Suprapubic skin (tissue), 2 donors: ENCODE measurements at regions not wholly inside any gene's neighbourhood (a gene's known extent, or its start where the extent isn't known, plus 50 kb on each side); places are given as distances from the start of the nearest gene placed in this dataset.
"Not testable (repeated sequence)": the region's sequence is repeated elsewhere in the genome, so short reads cannot be mapped to it uniquely, and the experiment has no call there.

Source experiments
- EP300 ChIP-seq: sonication (generic); formaldehyde crosslinking; IDR thresholded peaks from one replicate; pipeline ENCODE4 v1.6.1; 2017; ENCODE audit warnings: antibody characterized with exemption
- POLR2A ChIP-seq, 2 donors: fragments of 450-650 bp; IDR thresholded peaks; one replicate each; pipeline ENCODE4 v1.6.1; 2017; ENCODE audit warnings: antibody characterized with exemption in 2 of 2, mild to moderate bottlenecking in 2 of 2, moderate library complexity in 2 of 2

- not testable (repeated sequence) for TF ChIP-seq POLR2A (IDR thresholded peaks at IDR 0.05); EP300
These were observed 377.2 kb upstream of the SASH1 start for GRCh38 chr6:147965448-147965847.
